Neural crest cell (in vitro differentiated cells): ENCODE measurements at regions not wholly inside any gene's neighbourhood (a gene's known extent, or its start where the extent isn't known, plus 50 kb on each side); places are given as distances from the start of the nearest gene placed in this dataset.

ENCODE experiments used
- DNase-seq: peaks from one replicate; pipeline ENCODE4 v3.0.0; 2021; ENCODE audit warnings: low read depth, mixed read lengths, low spot score
- H3K27ac Mint-ChIP-seq: one replicate; pipeline ENCODE4 v1.8.0; 2021; ENCODE audit warnings: mild to moderate bottlenecking, mixed read lengths; ENCODE audit not compliant: unreplicated experiment
- H3K27me3 Mint-ChIP-seq: 2 replicates; pipeline ENCODE4 v1.8.0; 2021; ENCODE audit warnings: low read depth, mild to moderate bottlenecking, mixed read lengths
- H3K36me3 Mint-ChIP-seq: 2 replicates; pipeline ENCODE4 v1.8.0; 2021; ENCODE audit warnings: low read depth, mild to moderate bottlenecking, mixed read lengths
- H3K4me1 Mint-ChIP-seq: 2 replicates; pipeline ENCODE4 v1.8.0; 2021; ENCODE audit warnings: mixed read lengths
- H3K4me3 Mint-ChIP-seq: one replicate; pipeline ENCODE4 v1.8.0; 2021; ENCODE audit warnings: mild to moderate bottlenecking, mixed read lengths
- H3K9me3 Mint-ChIP-seq: 2 replicates; pipeline ENCODE4 v1.8.0; 2021; ENCODE audit warnings: mixed read lengths
- TF ChIP-seq, protein P1 (sequence below): fragments of 200-600 bp; sonication (generic); conservative IDR thresholded peaks from 2 replicates; pipeline ENCODE4 v1.5.0; 2021; ENCODE audit warnings: antibody characterized with exemption, mild to moderate bottlenecking

DNA sequence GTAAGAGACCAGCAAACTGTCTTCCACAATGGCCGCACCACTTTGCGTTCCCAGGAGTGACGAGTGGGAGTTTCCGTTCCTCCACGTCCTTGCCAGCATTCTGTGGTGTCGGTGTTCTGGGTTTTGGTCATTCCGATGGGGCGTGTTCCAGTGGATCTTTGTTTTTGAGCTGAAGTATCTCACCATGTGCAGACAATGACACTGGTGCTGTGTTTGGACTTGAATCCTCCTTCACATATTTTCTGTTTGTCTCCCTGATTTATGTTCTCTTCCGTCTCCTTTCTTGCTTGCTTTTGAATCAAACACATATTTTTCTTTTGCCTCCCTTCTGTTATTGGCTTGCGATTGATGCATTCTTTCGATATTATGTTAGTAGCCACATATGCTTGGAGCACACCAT lies 60.8 kb upstream of the IRX4 start:
- Mint-ChIP-seq H3K4me1 (no peaks in the 10 kb centered on the region), H3K27me3 (peaks cover 29% of the 10 kb centered on the region), H3K9me3 (peaks cover 2% of the 10 kb centered on the region), H3K36me3 (no peaks in the 10 kb centered on the region), H3K4me3 (no peak overlapping the region), H3K27ac (no peak overlapping the region)
- TF ChIP-seq, protein P1, sequence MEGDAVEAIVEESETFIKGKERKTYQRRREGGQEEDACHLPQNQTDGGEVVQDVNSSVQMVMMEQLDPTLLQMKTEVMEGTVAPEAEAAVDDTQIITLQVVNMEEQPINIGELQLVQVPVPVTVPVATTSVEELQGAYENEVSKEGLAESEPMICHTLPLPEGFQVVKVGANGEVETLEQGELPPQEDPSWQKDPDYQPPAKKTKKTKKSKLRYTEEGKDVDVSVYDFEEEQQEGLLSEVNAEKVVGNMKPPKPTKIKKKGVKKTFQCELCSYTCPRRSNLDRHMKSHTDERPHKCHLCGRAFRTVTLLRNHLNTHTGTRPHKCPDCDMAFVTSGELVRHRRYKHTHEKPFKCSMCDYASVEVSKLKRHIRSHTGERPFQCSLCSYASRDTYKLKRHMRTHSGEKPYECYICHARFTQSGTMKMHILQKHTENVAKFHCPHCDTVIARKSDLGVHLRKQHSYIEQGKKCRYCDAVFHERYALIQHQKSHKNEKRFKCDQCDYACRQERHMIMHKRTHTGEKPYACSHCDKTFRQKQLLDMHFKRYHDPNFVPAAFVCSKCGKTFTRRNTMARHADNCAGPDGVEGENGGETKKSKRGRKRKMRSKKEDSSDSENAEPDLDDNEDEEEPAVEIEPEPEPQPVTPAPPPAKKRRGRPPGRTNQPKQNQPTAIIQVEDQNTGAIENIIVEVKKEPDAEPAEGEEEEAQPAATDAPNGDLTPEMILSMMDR: no peak
- DNase-seq: no peak

DNA sequence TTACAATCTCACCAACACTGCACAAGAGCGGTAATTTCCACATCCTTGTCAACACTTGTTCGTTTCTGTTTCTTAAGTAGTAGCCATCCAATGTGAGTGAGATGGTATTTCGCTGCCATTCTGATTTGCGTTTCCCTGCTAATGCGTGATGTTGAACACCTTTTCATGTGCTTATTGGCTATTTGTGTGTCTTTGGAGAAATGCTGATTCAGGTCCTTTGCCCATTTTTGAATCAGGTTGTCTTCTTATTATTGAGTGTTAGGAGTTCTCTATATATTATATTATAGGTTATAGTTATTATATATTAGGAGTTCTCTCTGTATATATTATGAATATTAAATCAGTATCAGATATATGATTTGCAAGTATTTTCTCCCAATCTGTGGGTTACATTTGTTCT lies 59.9 kb upstream of the IRX4 start:
- Mint-ChIP-seq H3K4me3 (no peak overlapping the region), H3K4me1 (no peaks in the 10 kb centered on the region), H3K9me3 (peaks cover 2% of the 10 kb centered on the region), H3K27ac (no peak overlapping the region), H3K27me3 (peaks cover 29% of the 10 kb centered on the region), H3K36me3 (no peaks in the 10 kb centered on the region)
- DNase-seq: no peak
- TF ChIP-seq, protein P1: no peak

DNA sequence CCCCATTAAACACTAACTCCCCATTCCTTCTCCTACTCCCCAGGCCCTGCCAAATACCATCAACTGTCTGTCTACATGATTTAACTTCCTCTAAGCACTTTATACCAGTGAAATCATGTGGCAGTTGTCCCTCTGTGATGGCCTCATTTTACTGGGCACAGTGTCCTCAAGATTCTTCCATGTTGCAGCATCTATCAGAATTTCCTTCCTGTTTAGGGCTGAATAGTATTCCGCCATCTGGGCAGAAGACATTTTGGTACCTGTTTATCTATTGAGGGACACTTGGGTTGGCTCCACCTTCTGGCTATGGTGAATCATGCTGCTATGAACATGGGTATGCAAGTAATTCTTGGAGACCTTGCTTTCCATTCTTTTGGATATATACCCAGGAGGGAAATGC lies 59.4 kb upstream of the IRX4 start:
- DNase-seq: no peak
- no peaks in the 10 kb centered on the region for H3K4me1 Mint-ChIP-seq
- no peaks in the 10 kb centered on the region for H3K36me3 Mint-ChIP-seq
- H3K27me3 Mint-ChIP-seq: peaks cover 30% of the 10 kb centered on the region
- no peak overlapping the region for H3K27ac Mint-ChIP-seq
- H3K4me3 Mint-ChIP-seq: no peak overlapping the region
- TF ChIP-seq, protein P1: no peak
- H3K9me3 Mint-ChIP-seq: peaks cover 2% of the 10 kb centered on the region

DNA sequence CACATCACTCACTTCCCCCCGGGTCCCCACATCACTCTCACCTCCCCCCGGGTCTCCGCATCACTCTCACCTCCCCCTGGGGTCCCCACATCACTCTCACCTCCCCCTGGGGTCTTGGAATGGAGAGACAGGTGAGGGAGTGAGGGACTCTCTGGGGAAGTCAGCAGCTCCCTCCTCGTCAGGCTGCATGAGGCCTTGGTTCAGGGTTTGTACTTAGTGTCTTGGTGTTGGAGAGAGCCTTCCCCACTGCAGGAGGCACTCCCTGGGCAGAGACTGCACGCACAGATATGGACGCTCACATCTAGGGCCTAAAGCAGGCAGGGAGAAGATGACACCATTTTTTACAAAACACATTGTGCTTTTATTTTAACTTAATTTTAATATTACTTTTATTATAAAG lies 56.5 kb upstream of the IRX4 start:
- Mint-ChIP-seq H3K4me1 (no peaks in the 10 kb centered on the region), H3K4me3 (no peak overlapping the region), H3K27ac (no peak overlapping the region), H3K9me3 (peaks cover 2% of the 10 kb centered on the region), H3K27me3 (peaks cover 30% of the 10 kb centered on the region), H3K36me3 (no peaks in the 10 kb centered on the region)
- TF ChIP-seq, protein P1: no peak
- no peak for DNase-seq

DNA sequence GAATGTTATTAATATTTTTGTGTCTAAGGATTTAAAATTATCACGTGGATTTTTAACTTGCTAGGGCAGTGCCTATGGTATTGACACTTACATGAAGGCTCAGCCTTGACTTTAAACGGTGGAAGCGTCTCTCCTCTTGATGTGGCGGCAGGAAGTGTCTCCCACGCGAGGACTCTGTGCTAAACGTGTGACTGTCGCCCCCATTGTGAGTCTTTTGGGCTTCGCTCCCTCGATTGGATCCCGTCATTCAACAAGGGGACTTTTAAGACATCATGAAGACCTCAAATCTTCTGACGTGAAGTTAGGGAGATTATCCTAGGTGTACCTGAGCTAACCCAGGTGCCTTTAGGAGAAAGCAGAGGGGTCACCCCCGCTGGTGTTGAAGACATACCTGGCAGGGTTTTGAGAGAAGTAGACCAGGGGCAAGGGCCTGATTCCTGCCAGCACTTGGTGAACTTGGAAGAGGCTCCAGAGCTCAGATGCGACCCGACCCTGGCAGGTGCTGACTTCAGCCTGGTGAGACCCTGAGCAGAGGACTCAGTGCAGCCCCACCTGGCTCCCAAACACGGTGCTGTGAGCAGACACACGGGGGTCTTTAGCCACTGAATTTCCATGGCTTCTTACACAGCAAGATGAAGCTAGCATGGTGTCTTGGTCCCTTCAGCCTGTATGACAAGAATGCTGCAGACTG lies 55.7 kb upstream of the IRX4 start:
- Mint-ChIP-seq H3K9me3 (peaks cover 2% of the 10 kb centered on the region), H3K27me3 (peaks cover 25% of the 10 kb centered on the region), H3K27ac (no peak overlapping the region), H3K36me3 (no peaks in the 10 kb centered on the region), H3K4me3 (no peak overlapping the region), H3K4me1 (no peaks in the 10 kb centered on the region)
- DNase-seq: no peak
- TF ChIP-seq, protein P1: no peak
